ENCODE measurements at regions not wholly inside any gene's neighbourhood (a gene's known extent, or its start where the extent isn't known, plus 50 kb on each side); places are given as distances from the start of the nearest gene placed in this dataset.

DNA sequence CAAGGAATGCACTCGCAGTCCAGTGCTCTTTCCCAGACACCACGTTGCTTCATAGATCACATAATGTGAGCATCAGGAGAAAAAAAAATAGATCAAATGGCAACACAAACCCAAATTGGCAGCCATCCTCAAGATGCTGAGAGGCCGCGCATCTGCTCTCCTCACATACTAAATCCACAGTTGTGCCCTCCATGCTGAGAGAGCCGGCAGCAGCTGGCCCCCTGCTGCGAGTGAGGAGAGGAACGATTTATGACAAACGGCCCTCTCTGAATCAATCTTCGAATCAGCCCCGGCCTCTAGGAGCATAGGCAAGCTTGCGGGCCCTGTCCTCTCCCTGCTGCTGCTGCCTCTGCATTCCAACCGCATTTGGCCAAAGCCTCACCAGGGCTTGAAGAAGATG lies 159.9 kb upstream of the TENM4 start:
- in situ Hi-C loops (cut with MboI; ENCODE audit: low pct_unique_long_range_greater_than_20kb, low sequenced_read_pairs, unreplicated experiment), result no loop called here
- TF ChIP-seq CTCF (IDR thresholded peaks at IDR 0.05; ENCODE audit: extremely low read depth, insufficient read depth, missing control alignments), result no peak
- no peak for DNase-seq (ENCODE audit: low spot score)

DNA sequence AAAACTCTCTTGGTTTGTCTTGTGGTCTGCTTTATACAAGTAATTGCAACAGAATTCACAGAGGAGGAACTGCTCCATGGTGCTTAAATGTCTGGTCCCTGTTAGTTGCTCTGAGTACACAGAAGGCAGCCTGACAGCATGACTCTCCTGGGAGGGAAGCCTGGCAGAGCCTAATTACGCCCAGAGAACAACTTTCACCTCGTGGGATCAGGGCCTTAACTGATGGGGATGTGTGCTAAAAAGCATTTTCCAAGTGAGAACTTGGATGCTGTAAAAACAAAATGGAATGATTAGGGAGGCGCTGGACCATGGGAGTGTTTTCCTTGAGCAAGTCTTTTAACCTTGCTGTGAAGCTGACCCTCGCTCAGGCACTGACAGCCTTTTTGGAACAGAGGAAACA lies 154.0 kb upstream of the TENM4 start:
- in situ Hi-C loops (cut with MboI; ENCODE audit: low pct_unique_long_range_greater_than_20kb, low sequenced_read_pairs, unreplicated experiment), result no loop called here
- no peak for TF ChIP-seq CTCF (IDR thresholded peaks at IDR 0.05; ENCODE audit: extremely low read depth, insufficient read depth, missing control alignments)
- DNase-seq (ENCODE audit: low spot score), result no peak

DNA sequence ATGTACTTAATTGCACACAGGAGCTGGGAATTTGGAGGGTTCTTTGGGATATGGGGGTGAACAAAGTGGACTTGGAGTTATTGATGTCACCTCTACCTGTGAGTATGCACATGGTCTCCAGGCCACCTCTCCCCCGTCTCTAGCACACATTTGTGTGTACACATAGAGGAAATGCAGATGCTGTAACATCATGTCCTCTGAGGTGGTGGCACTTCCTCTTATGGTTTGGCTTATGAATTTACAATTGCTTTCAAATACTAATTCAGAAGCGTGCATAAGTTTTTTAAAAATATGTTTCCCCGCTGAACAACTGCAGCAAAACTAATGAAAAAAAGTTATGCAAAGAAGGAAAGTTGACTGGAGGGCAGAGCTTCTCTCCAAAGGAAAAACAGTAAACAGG lies 152.0 kb upstream of the TENM4 start:
- no peak for TF ChIP-seq CTCF (IDR thresholded peaks at IDR 0.05; ENCODE audit: extremely low read depth, insufficient read depth, missing control alignments)
- no peak for DNase-seq (ENCODE audit: low spot score)
- in situ Hi-C loops (cut with MboI; ENCODE audit: low pct_unique_long_range_greater_than_20kb, low sequenced_read_pairs, unreplicated experiment), result no loop called here

- DNase-seq (ENCODE audit: low spot score), result no peak
- in situ Hi-C loops (cut with MboI; ENCODE audit: low pct_unique_long_range_greater_than_20kb, low sequenced_read_pairs, unreplicated experiment), result no loop called here
- TF ChIP-seq CTCF (IDR thresholded peaks at IDR 0.05; ENCODE audit: extremely low read depth, insufficient read depth, missing control alignments), result no peak
Measured at GRCh38 chr11:79592406-79592805, 151.6 kb upstream of the TENM4 start.

- no peak for DNase-seq (ENCODE audit: low spot score)
- in situ Hi-C loops (cut with MboI; ENCODE audit: low pct_unique_long_range_greater_than_20kb, low sequenced_read_pairs, unreplicated experiment), result no loop called here
- TF ChIP-seq CTCF (IDR thresholded peaks at IDR 0.05; ENCODE audit: extremely low read depth, insufficient read depth, missing control alignments), result no peak
Measured at GRCh38 chr11:79582434-79582833, 141.6 kb upstream of the TENM4 start.

- in situ Hi-C loops (cut with MboI; ENCODE audit: low pct_unique_long_range_greater_than_20kb, low sequenced_read_pairs, unreplicated experiment), result no loop called here
- DNase-seq (ENCODE audit: low spot score), result no peak
- TF ChIP-seq CTCF (IDR thresholded peaks at IDR 0.05; ENCODE audit: extremely low read depth, insufficient read depth, missing control alignments), result no peak
Measured at GRCh38 chr11:79579063-79579462, 138.2 kb upstream of the TENM4 start.

GRCh38 chr11:79578116-79578515 lies 137.3 kb upstream of the TENM4 start:
- in situ Hi-C loops (cut with MboI; ENCODE audit: low pct_unique_long_range_greater_than_20kb, low sequenced_read_pairs, unreplicated experiment), result no loop called here
- TF ChIP-seq CTCF (IDR thresholded peaks at IDR 0.05; ENCODE audit: extremely low read depth, insufficient read depth, missing control alignments), result no peak
- no peak for DNase-seq (ENCODE audit: low spot score)

Measured in GM13977 (cell line).